Suppressor macrophage treated with lipopolysaccharide for 1 hour (primary cell): ENCODE measurements at regions not wholly inside any gene's neighbourhood (a gene's known extent, or its start where the extent isn't known, plus 50 kb on each side); places are given as distances from the start of the nearest gene placed in this dataset.
"Not testable (repeated sequence)": the region's sequence is repeated elsewhere in the genome, so short reads cannot be mapped to it uniquely, and the experiment has no call there.

Experiments
- DNase-seq, 3 donors: peaks; one replicate each; pipeline ENCODE4 v3.0.0-alpha.2; 2020 to 2022

GRCh38 chr10:53422223-53422888 lies 649.8 kb upstream of the MBL2 start:
- DNase-seq: no peak

GRCh38 chr10:53412651-53413050 lies 640.1 kb upstream of the MBL2 start:
- DNase-seq: no peak

GRCh38 chr10:53406532-53406931 lies 633.9 kb upstream of the MBL2 start:
- DNase-seq: no peak

GRCh38 chr10:53403688-53404087 lies 631.1 kb upstream of the MBL2 start:
- DNase-seq: no peak

- no peak for DNase-seq
These were observed 630.0 kb upstream of the MBL2 start for GRCh38 chr10:53402594-53402993.

GRCh38 chr10:53401536-53401935 lies 629.0 kb upstream of the MBL2 start:
- no peak for DNase-seq

GRCh38 chr10:53396876-53397275 lies 624.3 kb upstream of the MBL2 start:
- DNase-seq: no peak

- DNase-seq: no peak
These were observed 622.9 kb upstream of the MBL2 start for GRCh38 chr10:53395449-53395848.

- no peak for DNase-seq
These were observed 615.0 kb upstream of the MBL2 start for GRCh38 chr10:53387562-53387961.

GRCh38 chr10:53382543-53382942 lies 610.0 kb upstream of the MBL2 start:
- DNase-seq: no peak

GRCh38 chr10:53379956-53380355 lies 607.4 kb upstream of the MBL2 start:
- no peak for DNase-seq

GRCh38 chr10:53370347-53370746 lies 597.8 kb upstream of the MBL2 start:
- DNase-seq: no peak

- DNase-seq: no peak
These were observed 589.4 kb upstream of the MBL2 start for GRCh38 chr10:53361936-53362335.

- DNase-seq: no peak
These were observed 588.7 kb upstream of the MBL2 start for GRCh38 chr10:53361281-53361680.

- DNase-seq: not testable (repeated sequence)
These were observed 586.4 kb upstream of the MBL2 start for GRCh38 chr10:53358978-53359377.

- no peak for DNase-seq
These were observed 586.0 kb upstream of the MBL2 start for GRCh38 chr10:53358536-53358935.

GRCh38 chr10:53357587-53357986 lies 585.0 kb upstream of the MBL2 start:
- DNase-seq: no peak

- DNase-seq: no peak
These were observed 584.2 kb upstream of the MBL2 start for GRCh38 chr10:53356616-53357349.

- not testable (repeated sequence) for DNase-seq
These were observed 569.9 kb upstream of the MBL2 start for GRCh38 chr10:53342531-53342930.

- not testable (repeated sequence) for DNase-seq
These were observed 565.6 kb upstream of the MBL2 start for GRCh38 chr10:53338199-53338598.

GRCh38 chr10:53335803-53336422 lies 563.3 kb upstream of the MBL2 start:
- not testable (repeated sequence) for DNase-seq

- DNase-seq: no peak
These were observed 558.9 kb upstream of the MBL2 start for GRCh38 chr10:53331460-53331859.

GRCh38 chr10:53326401-53327305 lies 554.1 kb upstream of the MBL2 start:
- peak in 2 of 3 donors; percentile 14 to 24 for DNase-seq
